Left lung (tissue), 4 donors: ENCODE measurements at regions not wholly inside any gene's neighbourhood (a gene's known extent, or its start where the extent isn't known, plus 50 kb on each side); places are given as distances from the start of the nearest gene placed in this dataset.
"Not testable (repeated sequence)": the region's sequence is repeated elsewhere in the genome, so short reads cannot be mapped to it uniquely, and the experiment has no call there.

Experiments
- ATAC-seq: fragments of 200-7000 bp; cut with Tn5 transposase; one replicate; pipeline ENCODE4 v1.9.1; 2020; ENCODE audit warnings: moderate library complexity
- DNase-seq, 4 donors: peaks; one replicate each; pipeline ENCODE4 v3.0.0-alpha.2; 2013 to 2020
- H3K27ac ChIP-seq, 2 donors: fragments of 200-600 bp; sonication (generic) in 1 of 2; one replicate each; pipeline versions ENCODE4 v1.5.0 to v1.8.0; 2020 to 2021
- H3K27me3 ChIP-seq, 2 donors: fragments of 200-600 bp; sonication (generic) in 1 of 2; one replicate each; pipeline versions ENCODE4 v1.5.0 to v1.8.0; 2020 to 2021
- H3K36me3 ChIP-seq, 2 donors: fragments of 200-600 bp; sonication (generic) in 1 of 2; one replicate each; pipeline versions ENCODE4 v1.5.0 to v1.8.0; 2020 to 2021
- H3K4me1 ChIP-seq, 2 donors: fragments of 200-600 bp; one replicate each; pipeline ENCODE4 v1.8.0; 2021
- H3K4me3 ChIP-seq, 2 donors: fragments of 200-600 bp; sonication (generic) in 1 of 2; one replicate each; pipeline versions ENCODE4 v1.5.0 to v1.8.0; 2020 to 2021; ENCODE audit warnings: mild to moderate bottlenecking in 1 of 2
- H3K9me3 ChIP-seq, 2 donors: fragments of 200-600 bp; sonication (generic) in 1 of 2; one replicate each; pipeline versions ENCODE4 v1.5.0 to v1.8.0; 2020 to 2021
- intact Hi-C, 2 donors: fragments of 100-400 bp; cut with DNase I; formaldehyde crosslinking; loops; one replicate each; pipeline versions ENCODE4 v1.11.2 to v1.14.2; 2022
- TF ChIP-seq, protein P1 (sequence below), 2 donors: fragments of 200-600 bp; sonication (generic) in 1 of 2; IDR thresholded peaks; one replicate each; pipeline versions ENCODE4 v1.5.0 to v1.8.0; 2021; ENCODE audit warnings: antibody characterized with exemption in 2 of 2
- donor health status: DM: no; HTN: yes; CAD: no.
- donor health status: DM: no; HTN: no; CAD: no.

DNA sequence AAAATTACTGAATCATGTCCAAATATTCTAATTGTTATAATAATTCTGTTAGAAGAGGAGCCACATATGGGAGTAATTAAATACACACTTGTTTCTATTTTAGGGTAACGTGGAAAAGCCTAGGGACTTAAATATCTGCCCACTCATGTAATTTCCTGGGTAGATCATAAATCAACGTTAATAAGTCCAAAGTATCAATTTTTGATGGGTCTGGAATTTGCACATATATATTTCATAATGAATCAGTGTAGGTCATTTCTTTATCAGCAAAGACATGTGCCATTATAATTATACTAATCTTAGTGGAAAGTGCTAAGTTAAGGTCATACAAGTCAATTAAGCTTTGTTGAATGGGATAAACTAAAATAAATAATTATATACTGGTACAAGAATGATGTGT is 346.2 kb downstream of the ZBBX start:
- H3K27me3 ChIP-seq = no peaks in the 10 kb centered on the region
- H3K9me3 ChIP-seq = no peaks in the 10 kb centered on the region
- DNase-seq (no peak), ATAC-seq (no peak)
- H3K4me3 ChIP-seq = no peak overlapping the region
- TF ChIP-seq, protein P1, sequence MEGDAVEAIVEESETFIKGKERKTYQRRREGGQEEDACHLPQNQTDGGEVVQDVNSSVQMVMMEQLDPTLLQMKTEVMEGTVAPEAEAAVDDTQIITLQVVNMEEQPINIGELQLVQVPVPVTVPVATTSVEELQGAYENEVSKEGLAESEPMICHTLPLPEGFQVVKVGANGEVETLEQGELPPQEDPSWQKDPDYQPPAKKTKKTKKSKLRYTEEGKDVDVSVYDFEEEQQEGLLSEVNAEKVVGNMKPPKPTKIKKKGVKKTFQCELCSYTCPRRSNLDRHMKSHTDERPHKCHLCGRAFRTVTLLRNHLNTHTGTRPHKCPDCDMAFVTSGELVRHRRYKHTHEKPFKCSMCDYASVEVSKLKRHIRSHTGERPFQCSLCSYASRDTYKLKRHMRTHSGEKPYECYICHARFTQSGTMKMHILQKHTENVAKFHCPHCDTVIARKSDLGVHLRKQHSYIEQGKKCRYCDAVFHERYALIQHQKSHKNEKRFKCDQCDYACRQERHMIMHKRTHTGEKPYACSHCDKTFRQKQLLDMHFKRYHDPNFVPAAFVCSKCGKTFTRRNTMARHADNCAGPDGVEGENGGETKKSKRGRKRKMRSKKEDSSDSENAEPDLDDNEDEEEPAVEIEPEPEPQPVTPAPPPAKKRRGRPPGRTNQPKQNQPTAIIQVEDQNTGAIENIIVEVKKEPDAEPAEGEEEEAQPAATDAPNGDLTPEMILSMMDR (IDR thresholded peaks at IDR 0.05) = no peak
- H3K36me3 ChIP-seq = no peaks in the 10 kb centered on the region
- intact Hi-C loops = no loop called here
- H3K4me1 ChIP-seq = no peaks in the 10 kb centered on the region
- H3K27ac ChIP-seq = no peak overlapping the region

DNA sequence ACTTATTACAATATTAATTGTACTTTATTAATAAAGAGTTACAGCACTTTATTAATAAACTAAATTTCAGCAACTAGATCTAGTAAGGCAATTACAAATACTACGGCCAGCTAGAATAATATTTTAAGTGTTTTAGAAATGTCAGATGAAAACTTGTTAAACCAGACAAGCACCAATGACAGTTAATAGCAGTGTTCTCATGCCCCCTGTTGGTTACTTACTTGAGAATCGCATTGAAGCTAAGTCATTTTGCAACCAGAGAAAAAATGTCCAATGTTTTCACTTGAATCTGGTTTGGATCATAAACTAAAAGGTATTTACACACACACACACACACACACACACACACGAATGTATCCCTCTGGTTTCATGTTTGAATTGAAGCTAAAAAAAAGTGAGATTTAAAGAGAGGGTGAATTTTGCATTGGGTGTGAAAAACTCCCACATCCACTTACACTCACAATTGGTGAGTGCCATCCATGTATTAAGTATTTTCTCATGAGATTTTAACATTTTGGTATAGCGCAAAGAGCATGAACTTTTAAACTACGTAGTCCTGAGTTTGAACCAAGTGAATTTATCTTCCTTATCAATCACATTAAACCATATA is 347.7 kb downstream of the ZBBX start:
- peak in 2 of 4 donors; percentile 51 to 67 for DNase-seq
- Histone ChIP-seq H3K27ac (no peak overlapping the region), H3K4me1 (no peaks in the 10 kb centered on the region), H3K36me3 (no peaks in the 10 kb centered on the region), H3K4me3 (no peak overlapping the region), H3K9me3 (no peaks in the 10 kb centered on the region), H3K27me3 (no peaks in the 10 kb centered on the region)
- intact Hi-C loops = no loop called here
- TF ChIP-seq, protein P1 (IDR thresholded peaks at IDR 0.05) = peak in 1 of 2 donors; percentile 39
- ATAC-seq = peak; percentile 92

DNA sequence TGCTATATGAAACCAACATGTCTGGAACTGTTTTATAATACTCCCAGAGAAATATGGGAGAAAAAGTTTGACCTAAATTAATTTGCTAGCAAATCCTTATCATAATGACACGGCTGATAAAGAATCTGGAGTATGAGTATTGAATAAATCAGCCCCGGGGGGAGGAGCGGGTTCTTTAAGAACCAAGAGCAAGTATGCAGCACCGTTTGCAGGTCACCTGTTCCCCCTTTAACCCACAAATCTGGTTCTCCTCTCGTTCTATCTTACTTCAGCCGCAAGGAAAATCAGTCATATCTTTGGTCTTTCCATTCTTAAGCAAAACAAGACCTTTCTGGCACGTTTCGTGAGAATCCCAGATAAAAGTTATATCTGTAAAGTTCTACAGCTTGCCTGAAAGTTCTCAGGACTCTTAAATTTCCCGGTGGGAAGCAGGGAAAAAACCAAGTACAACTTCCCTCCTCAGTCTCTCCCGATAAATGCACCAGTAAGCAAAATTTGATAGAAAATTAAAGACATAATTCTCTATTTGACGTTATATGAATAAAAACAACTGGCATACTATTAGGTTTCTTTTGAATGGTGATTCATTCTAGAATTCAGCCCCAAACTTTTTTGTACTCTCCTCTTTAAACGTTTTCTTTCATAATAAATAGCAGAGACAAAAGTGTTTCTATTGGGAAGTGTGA is 348.6 kb downstream of the ZBBX start:
- H3K36me3 ChIP-seq = no peaks in the 10 kb centered on the region
- intact Hi-C loops = no loop called here
- TF ChIP-seq, protein P1 (IDR thresholded peaks at IDR 0.05) = no peak
- no peak overlapping the region for H3K27ac ChIP-seq
- ATAC-seq = peak; percentile 68
- DNase-seq = no peak
- H3K27me3 ChIP-seq = no peaks in the 10 kb centered on the region
- no peak overlapping the region for H3K4me3 ChIP-seq
- no peaks in the 10 kb centered on the region for H3K9me3 ChIP-seq
- H3K4me1 ChIP-seq = no peaks in the 10 kb centered on the region

DNA sequence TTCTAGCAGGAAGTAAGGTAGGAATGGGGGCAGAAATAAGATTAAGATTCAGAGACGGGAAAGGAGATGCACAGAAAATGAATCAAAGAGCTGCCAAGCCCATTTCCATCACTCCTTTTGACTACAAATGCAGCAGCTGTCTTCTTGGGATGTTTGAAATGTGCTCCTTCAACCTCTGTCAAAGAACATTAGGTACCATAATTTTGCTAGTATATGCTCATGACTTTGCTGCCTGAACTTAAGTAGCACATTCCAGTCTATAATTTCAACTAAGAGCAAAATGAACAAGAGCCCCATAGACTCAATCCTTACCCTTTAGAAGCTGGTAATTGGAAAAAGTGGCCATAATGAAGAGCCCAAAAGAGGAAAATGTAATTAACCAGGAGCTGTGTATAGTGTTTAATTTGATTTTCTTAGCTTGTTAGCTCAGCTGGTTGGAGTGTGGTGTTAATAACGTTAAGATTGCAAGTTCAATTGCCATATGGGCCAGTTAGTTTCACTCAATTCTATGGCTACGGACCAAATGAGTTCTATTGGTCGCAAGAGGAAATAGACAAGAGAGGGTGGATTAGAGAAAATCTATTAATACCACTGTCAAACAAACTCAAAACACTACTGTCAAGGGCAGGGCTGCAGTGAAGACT is 349.9 kb downstream of the ZBBX start:
- intact Hi-C loops = no loop called here
- no peak overlapping the region for H3K4me3 ChIP-seq

DNA sequence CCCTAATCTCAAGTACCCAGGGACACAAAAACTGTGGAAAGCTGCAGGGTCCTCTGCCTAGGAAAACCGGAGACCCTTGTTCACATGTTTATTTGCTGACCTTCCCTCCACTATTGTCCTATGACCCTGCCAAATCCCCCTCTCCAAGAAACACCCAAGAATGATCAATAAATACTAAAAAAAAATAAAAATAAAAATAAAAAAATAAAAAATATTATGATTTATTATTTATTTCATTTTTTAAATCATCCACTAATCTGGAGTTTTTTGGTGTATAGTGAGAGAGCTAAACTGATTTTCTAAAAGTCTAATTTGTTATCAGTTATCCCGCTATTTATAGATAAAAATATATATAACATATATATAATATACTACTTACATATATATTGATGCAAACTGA is 360.6 kb downstream of the ZBBX start:
- DNase-seq, H3K9me3 ChIP-seq, intact Hi-C loops, H3K36me3 ChIP-seq, ATAC-seq, H3K4me3 ChIP-seq, H3K27ac ChIP-seq, H3K27me3 ChIP-seq, H3K4me1 ChIP-seq: not testable (repeated sequence)

More for the DNA sequence above, 349.9 kb downstream of the ZBBX start:
- no peaks in the 10 kb centered on the region for H3K27me3 ChIP-seq
- TF ChIP-seq, protein P1 (IDR thresholded peaks at IDR 0.05) = no peak
- H3K36me3 ChIP-seq = no peaks in the 10 kb centered on the region
- DNase-seq = no peak
- no peak overlapping the region for H3K27ac ChIP-seq
- H3K4me1 ChIP-seq = no peaks in the 10 kb centered on the region
- ATAC-seq = no peak
- no peaks in the 10 kb centered on the region for H3K9me3 ChIP-seq

DNA sequence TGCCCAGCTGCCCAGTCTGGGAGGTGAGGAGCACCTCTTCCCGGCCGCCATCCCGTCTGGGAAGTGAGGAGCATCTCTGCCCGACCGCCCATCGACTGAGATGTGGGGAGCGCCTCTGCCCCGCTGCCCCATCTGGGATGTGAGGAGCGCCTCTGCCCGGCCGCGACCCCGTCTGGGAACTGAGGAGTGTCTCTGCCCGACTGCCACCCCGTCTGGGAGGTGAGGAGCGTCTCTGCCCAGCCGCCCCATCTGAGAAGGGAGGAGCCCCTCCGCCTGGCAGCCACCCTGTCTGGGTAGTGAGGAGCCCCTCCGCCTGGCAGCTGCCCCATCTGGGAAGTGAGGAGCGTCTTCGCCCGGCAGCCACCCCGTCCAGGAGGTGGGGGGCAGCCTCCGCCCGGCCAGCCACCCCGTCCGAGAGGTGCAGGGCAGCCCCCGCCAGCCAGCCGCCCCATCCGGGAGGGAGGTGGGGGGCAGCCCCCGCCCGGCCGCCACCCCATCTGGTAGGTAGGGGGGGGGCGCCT is 361.4 kb downstream of the ZBBX start:
- H3K27ac ChIP-seq, H3K27me3 ChIP-seq, H3K9me3 ChIP-seq, H3K36me3 ChIP-seq, ATAC-seq, H3K4me3 ChIP-seq, intact Hi-C loops, H3K4me1 ChIP-seq: not testable (repeated sequence)
- peak in 1 of 4 donors; percentile 68 for DNase-seq
